ENCODE measurements at regions not wholly inside any gene's neighbourhood (a gene's known extent, or its start where the extent isn't known, plus 50 kb on each side); places are given as distances from the start of the nearest gene placed in this dataset.

GRCh38 chr18:41320100-41320499 lies 634.9 kb upstream of the PIK3C3 start:
- no peak overlapping the region for H3K4me3 ChIP-seq (ENCODE audit: control insufficient read depth, low read depth, low read length)
- DNase-seq (ENCODE audit: low read depth) = no peak
- TF ChIP-seq CTCF (conservative IDR thresholded peaks at IDR 0.05; ENCODE audit: control insufficient read depth, insufficient read depth, low read depth, low read length) = no peak

- no peak overlapping the region for H3K4me3 ChIP-seq (ENCODE audit: control insufficient read depth, low read depth, low read length)
- DNase-seq (ENCODE audit: low read depth) = no peak
- no peak for TF ChIP-seq CTCF (conservative IDR thresholded peaks at IDR 0.05; ENCODE audit: control insufficient read depth, insufficient read depth, low read depth, low read length)
Measured at GRCh38 chr18:41315134-41315533, 639.9 kb upstream of the PIK3C3 start.

GRCh38 chr18:41311571-41312547 lies 643.2 kb upstream of the PIK3C3 start:
- H3K4me3 ChIP-seq (ENCODE audit: control insufficient read depth, low read depth, low read length) = no peak overlapping the region
- no peak for DNase-seq (ENCODE audit: low read depth)
- TF ChIP-seq CTCF (conservative IDR thresholded peaks at IDR 0.05; ENCODE audit: control insufficient read depth, insufficient read depth, low read depth, low read length) = no peak

- no peak for TF ChIP-seq CTCF (conservative IDR thresholded peaks at IDR 0.05; ENCODE audit: control insufficient read depth, insufficient read depth, low read depth, low read length)
- no peak for DNase-seq (ENCODE audit: low read depth)
- no peak overlapping the region for H3K4me3 ChIP-seq (ENCODE audit: control insufficient read depth, low read depth, low read length)
Measured at GRCh38 chr18:41297740-41298139, 657.3 kb upstream of the PIK3C3 start.

GRCh38 chr18:41269294-41269693 lies 685.7 kb upstream of the PIK3C3 start:
- H3K4me3 ChIP-seq (ENCODE audit: control insufficient read depth, low read depth, low read length) = no peak overlapping the region
- no peak for TF ChIP-seq CTCF (conservative IDR thresholded peaks at IDR 0.05; ENCODE audit: control insufficient read depth, insufficient read depth, low read depth, low read length)
- DNase-seq (ENCODE audit: low read depth) = no peak

- no peak for DNase-seq (ENCODE audit: low read depth)
- no peak overlapping the region for H3K4me3 ChIP-seq (ENCODE audit: control insufficient read depth, low read depth, low read length)
- TF ChIP-seq CTCF (conservative IDR thresholded peaks at IDR 0.05; ENCODE audit: control insufficient read depth, insufficient read depth, low read depth, low read length) = no peak
Measured at GRCh38 chr18:41268271-41268670, 686.8 kb upstream of the PIK3C3 start.

Data from fibroblast of mammary gland (primary cell).